Thyroid gland (tissue), 4 donors: ENCODE measurements at regions not wholly inside any gene's neighbourhood (a gene's known extent, or its start where the extent isn't known, plus 50 kb on each side); places are given as distances from the start of the nearest gene placed in this dataset.

Source experiments
- POLR2A ChIP-seq, 2 donors: fragments of 450-650 bp; IDR thresholded peaks; one replicate each; pipeline ENCODE4 v1.6.1; 2017; ENCODE audit warnings: antibody characterized with exemption in 2 of 2, mild to moderate bottlenecking in 2 of 2, moderate library complexity in 1 of 2
- TF ChIP-seq, protein P1 (sequence below), 6 experiments: fragments of 200-600 bp in 3 of 6; fragments of 450-650 bp in 3 of 6; sonication (generic) in 3 of 6; IDR thresholded peaks; one replicate each; pipeline ENCODE4 v1.5.1; 2016 to 2019; ENCODE audit warnings: antibody characterized with exemption in 6 of 6, mild to moderate bottlenecking in 2 of 6, inconsistent platforms in 1 of 6, moderate library complexity in 1 of 6

DNA sequence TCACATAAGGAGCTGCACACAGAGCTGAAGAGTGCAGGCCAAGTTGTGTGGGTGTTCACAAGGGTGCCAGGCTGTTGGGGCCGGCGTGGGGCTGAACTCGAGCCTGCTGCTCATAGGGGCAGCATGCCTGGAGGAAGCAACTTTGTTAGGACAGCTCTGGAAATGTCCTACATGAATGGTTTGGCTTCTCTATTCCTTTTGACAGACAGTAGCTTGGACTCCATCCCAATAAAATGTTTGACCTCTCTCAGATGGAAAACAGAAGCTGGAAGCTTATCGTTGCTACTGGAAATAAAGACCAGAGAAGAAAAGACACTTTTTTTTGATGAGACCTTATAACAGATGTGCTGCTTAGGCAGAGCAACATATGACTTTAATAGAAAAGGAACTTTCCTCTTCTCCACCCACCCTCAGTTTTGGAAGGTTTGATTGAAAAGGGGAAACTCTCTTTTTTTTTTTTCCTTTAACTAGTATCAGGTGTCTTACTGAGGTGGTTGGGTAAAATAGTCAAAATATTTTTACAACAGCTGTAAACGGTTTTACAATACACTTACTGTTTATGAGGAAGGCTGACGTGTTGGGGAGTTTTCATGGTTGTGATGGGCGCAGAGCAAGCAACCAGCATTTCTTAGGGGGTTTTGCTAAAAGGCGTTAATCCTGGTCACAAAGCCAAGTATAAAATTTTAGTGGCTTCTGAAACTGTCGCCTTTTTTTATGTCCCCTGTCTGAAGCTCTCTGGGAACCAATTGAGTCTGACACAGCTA lies 80.7 kb upstream of the EEF1E1 start:
- no peak for TF ChIP-seq POLR2A (IDR thresholded peaks at IDR 0.05)
- TF ChIP-seq, protein P1, sequence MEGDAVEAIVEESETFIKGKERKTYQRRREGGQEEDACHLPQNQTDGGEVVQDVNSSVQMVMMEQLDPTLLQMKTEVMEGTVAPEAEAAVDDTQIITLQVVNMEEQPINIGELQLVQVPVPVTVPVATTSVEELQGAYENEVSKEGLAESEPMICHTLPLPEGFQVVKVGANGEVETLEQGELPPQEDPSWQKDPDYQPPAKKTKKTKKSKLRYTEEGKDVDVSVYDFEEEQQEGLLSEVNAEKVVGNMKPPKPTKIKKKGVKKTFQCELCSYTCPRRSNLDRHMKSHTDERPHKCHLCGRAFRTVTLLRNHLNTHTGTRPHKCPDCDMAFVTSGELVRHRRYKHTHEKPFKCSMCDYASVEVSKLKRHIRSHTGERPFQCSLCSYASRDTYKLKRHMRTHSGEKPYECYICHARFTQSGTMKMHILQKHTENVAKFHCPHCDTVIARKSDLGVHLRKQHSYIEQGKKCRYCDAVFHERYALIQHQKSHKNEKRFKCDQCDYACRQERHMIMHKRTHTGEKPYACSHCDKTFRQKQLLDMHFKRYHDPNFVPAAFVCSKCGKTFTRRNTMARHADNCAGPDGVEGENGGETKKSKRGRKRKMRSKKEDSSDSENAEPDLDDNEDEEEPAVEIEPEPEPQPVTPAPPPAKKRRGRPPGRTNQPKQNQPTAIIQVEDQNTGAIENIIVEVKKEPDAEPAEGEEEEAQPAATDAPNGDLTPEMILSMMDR (IDR thresholded peaks at IDR 0.05) = no peak
